IPS DF 6.9 (cell line): ENCODE measurements at regions not wholly inside any gene's neighbourhood (a gene's known extent, or its start where the extent isn't known, plus 50 kb on each side); places are given as distances from the start of the nearest gene placed in this dataset.
A peak's percentile ranks its signal among the peaks of the same experiment; 100 is the strongest.
"Not testable (repeated sequence)": the region's sequence is repeated elsewhere in the genome, so short reads cannot be mapped to it uniquely, and the experiment has no call there.

Experiments used
- DNase-seq: peaks from one replicate; pipeline ENCODE4 v3.0.0-alpha.2; 2013; ENCODE audit warnings: low read depth, low spot score
- H3K27ac ChIP-seq: one replicate; pipeline ENCODE4 v1.5.1; 2013; ENCODE audit warnings: low read length, control low read depth
- H3K27me3 ChIP-seq: 2 replicates; pipeline ENCODE4 v1.6.1; 2013; ENCODE audit warnings: mild to moderate bottlenecking, low read length; ENCODE audit not compliant: control insufficient read depth, insufficient read depth
- H3K36me3 ChIP-seq: 2 replicates; pipeline ENCODE4 v1.6.1; 2013; ENCODE audit warnings: low read length; ENCODE audit not compliant: control insufficient read depth, insufficient read depth
- H3K4me1 ChIP-seq: 2 replicates; pipeline ENCODE4 v1.6.1; 2013; ENCODE audit warnings: low read length; ENCODE audit not compliant: control insufficient read depth, insufficient read depth
- H3K4me3 ChIP-seq: 2 replicates; pipeline ENCODE4 v1.5.1; 2013; ENCODE audit warnings: mild to moderate bottlenecking, low read length
- H3K9me3 ChIP-seq: 2 replicates; pipeline ENCODE4 v1.6.1; 2013; ENCODE audit warnings: low read length, inconsistent platforms; ENCODE audit not compliant: control insufficient read depth, insufficient read depth
- WGBS: extraction: QIAGEN DNeasy Blood & Tissue Kit; methylation state at CpG from one replicate; pipeline ENCODE4 v1.1.7; 2013; ENCODE audit warnings: mixed read lengths, missing lambda C conversion rate; ENCODE audit not compliant: insufficient read length, insufficient coverage; 5-methylcytosine and 5-hydroxymethylcytosine counted together

DNA sequence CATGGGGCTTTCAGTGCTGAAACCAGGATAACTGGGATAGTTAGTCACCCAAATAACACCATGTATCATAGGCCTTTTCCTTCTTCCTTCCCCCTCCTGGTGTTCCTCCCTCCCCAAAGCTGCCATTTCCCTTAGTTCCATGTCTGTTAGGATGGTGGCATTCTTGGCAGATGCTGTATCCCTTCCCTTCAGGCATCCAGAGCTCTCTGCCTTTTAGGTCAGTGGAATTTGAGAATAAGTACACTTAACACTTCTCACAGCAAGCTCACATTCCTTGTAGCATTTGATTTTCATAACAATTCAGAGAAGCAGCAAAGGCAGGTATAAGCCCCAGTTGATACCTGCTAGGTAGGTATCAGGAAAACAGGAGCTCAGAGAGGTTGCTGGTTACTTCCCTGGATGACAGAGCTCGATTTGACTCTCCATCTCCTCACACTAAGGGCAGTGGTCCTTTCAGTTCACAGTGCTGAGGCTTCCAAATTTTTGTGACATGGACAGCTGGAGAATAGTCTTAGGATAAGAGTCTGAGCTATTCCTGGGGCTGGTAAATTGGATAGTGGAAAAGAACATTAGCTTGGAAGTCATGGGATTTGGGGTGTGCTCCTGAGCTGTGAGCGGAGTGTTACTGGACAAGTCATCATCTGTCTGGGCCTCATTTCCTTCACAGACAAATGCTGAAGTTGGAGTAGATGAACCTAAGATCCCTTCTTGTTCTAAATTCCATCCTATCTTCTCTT lies 108.7 kb upstream of the RHOBTB1 start:
- no peaks in the 10 kb centered on the region; the same call in 1 of the 2 replicates for H3K4me1 ChIP-seq
- H3K9me3 ChIP-seq: no peaks in the 10 kb centered on the region
- H3K27me3 ChIP-seq: no peaks in the 10 kb centered on the region
- no CpG with 5 or more reads among the region's 2 CpGs for WGBS
- no peaks in the 10 kb centered on the region for H3K36me3 ChIP-seq
- H3K4me3 ChIP-seq: no peak overlapping the region
- peak; percentile 13 for DNase-seq
- no peak overlapping the region for H3K27ac ChIP-seq

DNA sequence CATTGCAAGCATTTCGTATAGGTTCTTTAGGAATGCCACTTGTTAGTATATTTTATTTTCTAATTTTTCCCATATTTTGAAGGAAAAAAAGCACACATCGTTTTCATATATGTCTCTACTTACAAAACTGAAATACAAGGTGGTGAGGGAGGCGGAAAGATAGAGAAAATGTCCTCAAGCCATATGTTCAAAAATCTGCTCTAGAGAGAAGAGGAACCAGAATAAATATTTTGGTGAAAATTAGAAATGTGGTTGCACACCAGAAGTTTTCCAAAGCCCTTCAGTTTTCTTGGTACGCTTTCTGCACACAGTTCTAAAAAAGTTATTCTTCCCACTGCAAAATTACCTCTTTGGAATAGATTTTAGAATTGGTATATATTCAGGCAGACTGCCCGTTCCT lies 107.4 kb upstream of the RHOBTB1 start:
- Histone ChIP-seq H3K4me3 (no peak overlapping the region), H3K27ac (no peak overlapping the region), H3K27me3 (no peaks in the 10 kb centered on the region), H3K4me1 (no peaks in the 10 kb centered on the region; the same call in 1 of the 2 replicates), H3K36me3 (no peaks in the 10 kb centered on the region), H3K9me3 (no peaks in the 10 kb centered on the region)
- no CpG with 5 or more reads among the region's 5 CpGs for WGBS
- no peak for DNase-seq

DNA sequence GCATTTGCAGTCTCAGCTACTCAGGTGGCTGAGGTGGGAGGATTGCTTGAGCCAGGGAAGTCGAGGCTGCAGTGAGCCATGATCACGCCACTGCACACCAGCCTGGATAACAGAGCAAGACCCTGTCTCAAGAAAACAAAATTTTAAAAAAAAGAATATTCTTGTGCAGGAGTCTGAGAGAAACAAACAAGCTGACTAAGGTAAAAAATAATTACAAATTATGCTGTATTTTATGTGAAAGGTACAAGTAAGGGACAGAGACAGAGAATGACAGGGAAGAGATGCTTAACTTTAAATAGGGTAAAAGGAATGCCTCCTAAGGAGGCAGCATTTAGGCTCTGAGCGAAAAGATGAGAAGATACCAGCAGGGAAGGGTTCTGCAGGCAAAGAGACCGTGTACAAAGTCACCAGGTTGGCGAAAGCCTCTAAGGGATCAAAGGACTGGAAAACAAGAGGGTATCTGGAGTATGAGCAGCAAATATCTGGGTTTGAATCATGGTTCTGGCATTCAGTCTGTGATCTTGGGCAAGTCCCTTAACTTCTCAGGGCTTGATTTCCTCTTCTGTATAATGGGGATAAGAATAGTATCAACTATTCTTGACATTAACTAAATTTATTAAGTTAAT lies 106.2 kb upstream of the RHOBTB1 start:
- Histone ChIP-seq H3K27ac (no peak overlapping the region), H3K4me3 (no peak overlapping the region), H3K4me1 (no peaks in the 10 kb centered on the region; the same call in 1 of the 2 replicates), H3K9me3 (no peaks in the 10 kb centered on the region), H3K27me3 (no peaks in the 10 kb centered on the region), H3K36me3 (no peaks in the 10 kb centered on the region)
- no peak for DNase-seq
- no CpG with 5 or more reads among the region's 5 CpGs for WGBS

DNA sequence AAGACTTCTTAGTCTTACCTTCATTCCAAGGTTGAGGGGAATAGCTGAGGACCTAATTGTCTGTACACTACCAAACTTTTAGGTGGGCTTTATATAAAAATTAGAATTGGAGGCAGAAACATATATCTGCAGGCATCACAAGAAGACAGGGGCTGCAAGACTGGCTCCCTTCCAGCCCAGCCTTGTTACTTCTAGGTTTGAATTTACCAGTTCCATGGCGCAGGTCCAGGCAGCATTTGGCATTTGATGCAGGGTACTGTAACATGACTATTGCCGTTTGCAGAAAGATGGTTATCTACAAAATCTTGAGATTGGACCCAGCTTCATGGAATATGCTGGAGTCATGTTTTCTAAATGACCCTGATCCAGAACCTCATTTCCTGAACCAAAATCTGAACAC lies 105.4 kb upstream of the RHOBTB1 start:
- Histone ChIP-seq H3K4me3 (no peak overlapping the region), H3K36me3 (no peaks in the 10 kb centered on the region), H3K27ac (no peak overlapping the region), H3K4me1 (no peaks in the 10 kb centered on the region; the same call in 1 of the 2 replicates), H3K9me3 (no peaks in the 10 kb centered on the region), H3K27me3 (no peaks in the 10 kb centered on the region)
- no CpG with 5 or more reads among the region's 2 CpGs for WGBS
- no peak for DNase-seq

DNA sequence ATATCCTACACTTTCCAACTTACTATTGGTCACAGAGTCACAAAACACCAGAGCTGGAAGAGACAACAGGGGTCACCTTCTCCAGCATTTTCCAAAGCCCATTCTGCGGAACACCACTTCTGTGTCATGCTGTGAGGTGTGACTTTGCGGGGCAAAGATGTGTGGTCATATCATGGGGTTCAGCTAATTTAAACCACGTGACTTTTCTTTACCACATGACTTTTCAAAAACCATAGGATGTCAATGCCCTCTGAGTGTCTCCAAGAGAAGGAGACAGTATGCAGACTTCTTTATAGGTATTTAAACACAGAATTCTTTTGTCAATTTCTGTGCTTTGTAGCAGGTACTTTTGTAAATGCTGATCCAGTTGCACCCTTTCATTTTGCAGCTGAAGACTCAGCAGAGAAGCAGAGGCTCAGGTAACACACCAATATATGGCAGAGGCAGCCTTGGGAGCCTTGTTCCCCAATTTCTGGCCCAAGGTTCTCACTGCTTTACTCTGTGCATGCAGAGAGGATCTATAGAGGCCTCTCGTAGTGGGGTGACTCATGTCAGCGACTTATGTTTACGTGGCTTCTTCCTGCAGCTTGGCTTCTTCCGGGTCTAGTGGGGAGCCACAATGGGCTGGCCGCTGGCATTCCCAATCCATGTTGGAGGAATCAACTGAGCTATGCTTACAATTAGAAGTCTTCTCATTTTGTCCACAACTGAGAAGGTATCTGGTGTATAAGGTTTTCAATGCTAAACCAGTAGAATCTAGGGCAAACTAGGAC lies 104.0 kb upstream of the RHOBTB1 start:
- H3K27ac ChIP-seq: no peak overlapping the region
- H3K27me3 ChIP-seq: no peaks in the 10 kb centered on the region
- no peak overlapping the region for H3K4me3 ChIP-seq
- H3K4me1 ChIP-seq: no peaks in the 10 kb centered on the region; the same call in 1 of the 2 replicates
- no peaks in the 10 kb centered on the region for H3K9me3 ChIP-seq
- no peak for DNase-seq
- no CpG with 5 or more reads among the region's 8 CpGs for WGBS
- H3K36me3 ChIP-seq: no peaks in the 10 kb centered on the region

DNA sequence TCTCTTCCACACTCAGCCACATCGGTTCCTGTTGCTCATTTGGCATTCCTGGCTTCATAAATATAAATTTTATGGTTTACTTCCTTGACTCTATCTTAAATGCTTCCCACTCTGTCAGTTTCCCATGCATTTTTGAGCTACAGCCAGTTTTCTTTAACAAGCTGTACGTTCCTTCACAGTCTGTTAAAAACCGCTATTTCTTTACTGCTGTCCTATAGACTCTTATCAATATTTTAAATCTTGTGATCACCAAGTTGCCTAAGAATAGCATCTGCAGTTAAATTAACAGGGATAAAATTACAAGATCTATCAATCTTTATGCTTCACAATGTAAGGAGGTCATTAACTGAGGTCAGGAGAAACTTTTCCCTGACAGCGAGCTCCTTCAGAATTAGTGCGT lies 103.1 kb upstream of the RHOBTB1 start:
- H3K27ac ChIP-seq: no peak overlapping the region
- no peaks in the 10 kb centered on the region for H3K9me3 ChIP-seq
- DNase-seq: no peak
- H3K4me3 ChIP-seq: no peak overlapping the region
- no peaks in the 10 kb centered on the region for H3K27me3 ChIP-seq
- H3K36me3 ChIP-seq: no peaks in the 10 kb centered on the region
- WGBS: no CpG with 5 or more reads among the region's 5 CpGs
- no peaks in the 10 kb centered on the region for H3K4me1 ChIP-seq

DNA sequence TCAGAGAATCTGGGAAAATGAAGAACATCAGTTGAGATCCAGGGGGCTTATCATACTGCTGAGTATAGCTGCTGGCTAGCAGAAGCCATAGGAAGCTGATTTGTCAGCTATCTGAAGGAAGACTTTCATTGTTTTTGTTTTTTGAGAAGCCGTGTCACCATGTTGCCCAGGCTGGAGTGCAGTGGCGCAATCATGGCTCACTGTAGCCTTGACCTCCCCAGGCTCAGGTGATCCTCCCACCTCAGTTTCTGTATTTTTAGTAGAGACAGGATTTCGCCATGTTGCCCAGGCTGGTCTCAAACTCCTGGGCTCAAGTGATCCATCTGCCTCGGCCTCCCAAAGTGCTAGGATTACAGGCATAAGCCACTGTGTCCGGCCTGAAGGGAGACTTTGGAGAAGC lies 101.5 kb upstream of the RHOBTB1 start:
- WGBS: no CpG with 5 or more reads among the region's 5 CpGs
- H3K9me3 ChIP-seq, H3K36me3 ChIP-seq, H3K27me3 ChIP-seq, H3K4me3 ChIP-seq, H3K27ac ChIP-seq, DNase-seq, H3K4me1 ChIP-seq: not testable (repeated sequence)

DNA sequence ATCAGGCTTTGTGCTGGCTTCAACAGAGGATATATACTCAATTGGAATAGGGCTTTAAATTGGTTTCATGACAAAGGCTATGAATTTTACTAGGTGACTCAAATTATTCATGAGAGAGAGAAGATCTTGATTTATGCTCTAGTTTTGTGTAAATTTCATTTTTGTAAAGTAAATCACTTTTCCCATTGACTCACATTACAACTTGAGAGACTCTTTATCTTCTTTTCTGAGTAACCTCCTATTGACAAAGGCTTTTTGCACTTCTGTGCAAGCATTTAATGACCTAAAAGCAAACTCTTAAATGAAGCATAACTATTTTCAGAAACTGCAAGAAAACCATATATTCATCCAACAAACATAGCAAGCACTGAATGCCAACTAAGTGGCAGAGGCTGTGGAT lies 98.5 kb upstream of the RHOBTB1 start:
- Histone ChIP-seq H3K27ac (no peak overlapping the region), H3K36me3 (no peaks in the 10 kb centered on the region), H3K27me3 (no peaks in the 10 kb centered on the region), H3K9me3 (no peaks in the 10 kb centered on the region), H3K4me3 (no peak overlapping the region), H3K4me1 (no peaks in the 10 kb centered on the region)
- no peak for DNase-seq

GRCh38 chr10:61040399-61041016 lies 96.5 kb upstream of the RHOBTB1 start:
- H3K9me3 ChIP-seq: no peaks in the 10 kb centered on the region
- H3K36me3 ChIP-seq: no peaks in the 10 kb centered on the region
- peaks cover 2% of the 10 kb centered on the region; the same call in 1 of the 2 replicates for H3K4me1 ChIP-seq
- H3K27me3 ChIP-seq: no peaks in the 10 kb centered on the region
- no peak overlapping the region for H3K4me3 ChIP-seq
- no CpG with 5 or more reads among the region's 30 CpGs for WGBS
- no peak overlapping the region for H3K27ac ChIP-seq
- no peak for DNase-seq

DNA sequence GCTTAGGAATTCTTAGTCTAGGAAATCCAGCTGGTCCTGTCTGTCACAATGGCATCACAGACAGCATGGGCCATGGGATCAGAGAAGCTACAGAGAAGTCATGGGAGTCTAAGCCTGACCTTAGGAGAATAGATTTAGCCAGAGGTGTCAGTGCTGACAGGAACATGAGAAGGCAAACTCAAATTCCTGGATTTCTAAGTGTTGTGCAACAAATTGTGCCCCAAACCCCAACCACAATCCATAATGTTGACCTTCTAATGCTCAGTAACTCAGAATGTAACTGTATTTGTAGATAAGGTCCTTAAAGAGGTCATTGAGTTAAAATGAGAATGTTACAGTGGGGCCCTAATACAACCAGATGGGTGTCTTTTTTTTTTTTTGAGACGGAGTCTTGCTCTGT lies 95.9 kb upstream of the RHOBTB1 start:
- no CpG with 5 or more reads among the region's 1 CpG for WGBS
- Histone ChIP-seq H3K27me3 (no peaks in the 10 kb centered on the region), H3K4me3 (no peak overlapping the region), H3K9me3 (no peaks in the 10 kb centered on the region), H3K27ac (no peak overlapping the region), H3K36me3 (no peaks in the 10 kb centered on the region), H3K4me1 (peaks cover 2% of the 10 kb centered on the region; the same call in 1 of the 2 replicates)
- no peak for DNase-seq
